ENCODE measurements at regions not wholly inside any gene's neighbourhood (a gene's known extent, or its start where the extent isn't known, plus 50 kb on each side); places are given as distances from the start of the nearest gene placed in this dataset.

DNA sequence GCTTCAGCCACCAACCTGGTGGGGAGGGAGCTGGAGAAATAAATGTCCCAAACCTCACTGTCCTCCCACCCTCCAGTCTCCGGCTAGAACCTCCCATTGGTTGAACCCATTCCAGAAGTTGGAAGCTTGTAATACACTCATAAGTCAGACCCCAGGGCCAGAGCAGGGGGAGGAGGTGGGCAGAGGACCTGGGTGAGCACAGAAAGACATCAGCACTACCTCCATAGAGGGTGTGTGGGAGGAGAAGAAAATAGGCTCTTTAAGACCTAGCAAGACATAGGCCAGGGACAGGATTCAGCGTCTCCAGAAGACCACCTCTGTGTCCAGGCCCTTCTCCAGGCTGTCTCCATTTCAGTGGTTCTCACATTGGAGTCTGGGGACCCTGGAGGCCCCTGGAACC, 73.3 kb upstream of the TOP1 start:
- Histone ChIP-seq H3K79me2 (ENCODE audit: control insufficient read depth in 1 of 2, insufficient read depth in 2 of 2, low read length in 2 of 2) (no peaks in the 10 kb centered on the region), H3K9me3 (ENCODE audit: insufficient read depth in 2 of 2, low read depth in 1 of 2, low read length in 1 of 2) (peaks cover 0 to 2% of the 10 kb centered on the region in 2 experiments; a peak in 1 of 4 replicates), H3K18ac (ENCODE audit: extremely low read depth, low read length) (no peak overlapping the region), H3K79me1 (ENCODE audit: low read depth, low read length) (no peaks in the 10 kb centered on the region), H2BK20ac (ENCODE audit: low read length) (no peak overlapping the region), H4K20me1 (replicated peaks in 1 of 2; ENCODE audit: control insufficient read depth in 1 of 2, insufficient read depth in 2 of 2, low read length in 2 of 2) (no peaks in the 10 kb centered on the region), H2AK5ac (ENCODE audit: low read depth, low read length) (no peak overlapping the region), H3K27me3 (replicated peaks in 1 of 4; ENCODE audit: control insufficient read depth in 3 of 4, extremely low read depth in 1 of 4, insufficient read depth in 3 of 4, low read length in 3 of 4) (no peaks in the 10 kb centered on the region), H4K8ac (ENCODE audit: extremely low read depth, insufficient read depth, low read length) (no peak overlapping the region), H4K5ac (ENCODE audit: insufficient read length, low read depth, low read length) (no peak overlapping the region), H2BK5ac (ENCODE audit: low read depth, low read length) (no peak overlapping the region), H3K36me3 (ENCODE audit: control insufficient read depth in 2 of 4, insufficient read depth in 4 of 4, low read length in 3 of 4) (no peaks in the 10 kb centered on the region), H3K4me3 (ENCODE audit: extremely low read depth in 1 of 4, insufficient read depth in 2 of 4, low read depth in 3 of 4, low read length in 4 of 4) (no peak overlapping the region), H3K27ac (ENCODE audit: low read depth, low read length) (no peak overlapping the region), H3K14ac (ENCODE audit: insufficient read length) (no peak overlapping the region), H3K23ac (ENCODE audit: insufficient read length) (no peak overlapping the region), H3K4ac (replicated peaks; ENCODE audit: insufficient read length, low read depth, low read length) (no peak overlapping the region), H2BK120ac (replicated peaks; ENCODE audit: low read depth, low read length) (no peak overlapping the region), H4K91ac (replicated peaks; ENCODE audit: insufficient read length, low read length) (no peak overlapping the region), H3K23me2 (ENCODE audit: low read depth, low read length) (no peaks in the 10 kb centered on the region; the same call in 1 of the 2 replicates), H3K4me1 (replicated peaks in 1 of 4; ENCODE audit: control insufficient read depth in 3 of 4, insufficient read depth in 4 of 4, low read length in 3 of 4) (no peaks in the 10 kb centered on the region; a peak in 1 of 7 replicates), H2BK15ac (ENCODE audit: low read length) (no peak overlapping the region), H2AFZ (ENCODE audit: low read length) (no peak overlapping the region), H3K9ac (replicated peaks in 1 of 4; ENCODE audit: extremely low read depth in 1 of 4, low read depth in 3 of 4, low read length in 3 of 4) (no peak overlapping the region), H2BK12ac (ENCODE audit: low read depth, low read length) (no peak overlapping the region), H3K56ac (replicated peaks; ENCODE audit: insufficient read length, low read depth, low read length) (no peak overlapping the region), H3K4me2 (ENCODE audit: insufficient read depth in 1 of 2, low read depth in 2 of 2, low read length in 2 of 2) (no peak overlapping the region)
- peak in 1 of 2 experiments; percentile 11 for DNase-seq (ENCODE audit: low read depth in 1 of 2, low spot score in 2 of 2)
- TF ChIP-seq BACH1 (IDR thresholded peaks at IDR 0.05; ENCODE audit: low read length) = no peak
- no peak for TF ChIP-seq CHD1 (IDR thresholded peaks at IDR 0.05; ENCODE audit: low read depth, low read length)
- TF ChIP-seq TCF12 (IDR thresholded peaks at IDR 0.05; ENCODE audit: low read depth, low read length) = no peak
- TF ChIP-seq FOSL1 (IDR thresholded peaks at IDR 0.05; ENCODE audit: insufficient read depth, low read depth, low read length) = no peak
- no peak for TF ChIP-seq SRF (IDR thresholded peaks at IDR 0.05; ENCODE audit: low read depth, low read length)
- no peak for TF ChIP-seq HDAC2 (IDR thresholded peaks at IDR 0.05; ENCODE audit: borderline replicate concordance in 1 of 2, low read depth in 2 of 2, low read length in 2 of 2)
- TF ChIP-seq RBBP5 (IDR thresholded peaks at IDR 0.05; ENCODE audit: borderline replicate concordance, low read depth, low read length) = no peak
- TF ChIP-seq GABPA (IDR thresholded peaks at IDR 0.05; ENCODE audit: borderline replicate concordance, insufficient read depth, low read length) = no peak
- POLR2A ChIA-PET (ENCODE audit: partially characterized antibody) = no interaction called here
- 92% methylated on average over 2 of the region's 2 CpGs; no CpG with 5 or more reads in 1 of the 2 experiments for WGBS, 2 experiments (ENCODE audit: extremely low coverage in 1 of 2, insufficient coverage in 1 of 2, insufficient read length in 1 of 2, insufficient replicate concordance in 2 of 2, low coverage in 1 of 2, low lambda C conversion rate in 2 of 2, missing lambda C conversion rate in 1 of 2)
- CTCF ChIA-PET (ENCODE audit: partially characterized antibody) = interaction anchor here (1.6 to 4.8 kb wide), 3 partner anchors 7 to 158 kb away, joined by 4 to 34 read pairs (median 9); no protein-coding TSS in a partner anchor
- FAIRE-seq = no peak
